GM12891 (cell line): ENCODE measurements at regions not wholly inside any gene's neighbourhood (a gene's known extent, or its start where the extent isn't known, plus 50 kb on each side); places are given as distances from the start of the nearest gene placed in this dataset.

ENCODE experiments used
- POLR2A ChIP-seq: IDR thresholded peaks from 2 replicates; pipeline ENCODE4 v1.6.1; 2011; ENCODE audit warnings: low read depth, low read length, control low read depth
- POLR2AphosphoS5 ChIP-seq: IDR thresholded peaks from 2 replicates; pipeline ENCODE4 v1.6.1; 2011; ENCODE audit warnings: low read depth, low read length, control low read depth

DNA sequence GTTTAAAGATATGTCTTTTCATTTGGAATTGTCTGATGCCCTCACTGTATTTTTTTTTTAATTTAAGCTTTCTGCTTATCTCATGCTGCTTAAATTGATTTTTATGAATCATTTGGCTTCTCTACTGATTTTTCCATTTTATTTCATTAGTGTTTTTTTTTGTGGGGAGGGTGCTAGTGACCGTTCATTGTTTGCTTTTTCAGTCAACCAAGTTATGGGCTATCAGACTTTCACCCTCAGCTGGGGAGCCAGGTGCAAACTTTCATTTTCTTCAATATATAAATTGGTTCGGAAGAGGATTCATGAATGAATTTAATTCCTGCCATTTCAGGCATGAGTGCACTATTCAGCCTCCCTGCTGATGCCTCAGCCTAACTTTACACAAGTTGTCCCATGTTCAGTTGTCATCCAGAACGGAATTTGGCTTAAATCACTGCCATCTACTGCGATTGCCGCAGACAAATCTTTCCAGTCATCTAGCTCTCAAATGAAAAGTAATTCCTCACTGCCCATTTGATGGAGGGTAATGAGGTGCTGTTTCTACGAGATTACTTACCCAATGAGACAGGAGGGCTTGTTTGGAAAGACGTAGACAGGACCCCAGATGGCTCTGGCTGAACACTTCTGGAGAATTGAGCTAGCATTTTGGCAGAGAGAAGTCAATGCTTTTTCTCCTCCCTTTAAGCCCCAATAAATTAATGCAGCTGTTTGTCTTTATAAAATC, 89.9 kb upstream of the RORA start:
- no peak for TF ChIP-seq POLR2AphosphoS5
- TF ChIP-seq POLR2A, result no peak
